Neural progenitor cell (in vitro differentiated cells): ENCODE measurements at regions not wholly inside any gene's neighbourhood (a gene's known extent, or its start where the extent isn't known, plus 50 kb on each side); places are given as distances from the start of the nearest gene placed in this dataset.

Experiments
- DNase-seq: peaks from one replicate; pipeline ENCODE4 v3.0.0-alpha.2; 2016; ENCODE audit warnings: low spot score
- H2AFZ ChIP-seq: fragments of 200-600 bp; sonication (generic); replicated peaks from 2 replicates; pipeline ENCODE4 v1.6.1; 2016; ENCODE audit warnings: antibody characterized with exemption
- H3F3A ChIP-seq: fragments of 200-600 bp; sonication (generic); 2 replicates; pipeline ENCODE4 v1.6.1; 2016; ENCODE audit warnings: antibody characterized with exemption, low read depth
- H3K27ac ChIP-seq: fragments of 200-600 bp; sonication (generic); 2 replicates; pipeline ENCODE4 v1.5.1; 2016; ENCODE audit warnings: mild to moderate bottlenecking
- H3K27me3 ChIP-seq: fragments of 200-600 bp; sonication (generic); 2 replicates; pipeline ENCODE4 v1.6.1; 2016; ENCODE audit warnings: mild to moderate bottlenecking, moderate library complexity
- H3K36me3 ChIP-seq: fragments of 200-600 bp; sonication (generic); 2 replicates; pipeline ENCODE4 v1.5.1; 2016
- H3K4me1 ChIP-seq: fragments of 200-600 bp; sonication (generic); 2 replicates; pipeline ENCODE4 v1.6.1; 2016; ENCODE audit warnings: mixed run types
- H3K4me2 ChIP-seq: fragments of 200-600 bp; sonication (generic); 2 replicates; pipeline ENCODE4 v1.6.1; 2016
- H3K4me3 ChIP-seq: fragments of 200-600 bp; sonication (generic); 2 replicates; pipeline ENCODE4 v1.5.1; 2016
- H3K79me2 ChIP-seq: fragments of 200-600 bp; sonication (generic); 2 replicates; pipeline ENCODE4 v1.6.1; 2016; ENCODE audit warnings: low read depth
- H3K9ac ChIP-seq: fragments of 200-600 bp; sonication (generic); 2 replicates; pipeline ENCODE4 v1.6.1; 2016
- H3K9me3 ChIP-seq: fragments of 200-600 bp; sonication (generic); 2 replicates; pipeline ENCODE4 v1.5.1; 2016; ENCODE audit warnings: low read depth
- H4K20me1 ChIP-seq: fragments of 200-600 bp; sonication (generic); 2 replicates; pipeline ENCODE4 v1.6.1; 2016; ENCODE audit warnings: low read depth
- H3K27ac Mint-ChIP-seq: 3 replicates; pipeline ENCODE4 v1.8.0; 2021; ENCODE audit warnings: mixed read lengths
- H3K27me3 Mint-ChIP-seq: 2 replicates; pipeline ENCODE4 v1.8.0; 2022; ENCODE audit warnings: low read depth, mild to moderate bottlenecking, inconsistent platforms, moderate library complexity, mixed read lengths; ENCODE audit not compliant: insufficient read depth
- H3K36me3 Mint-ChIP-seq: 3 replicates; pipeline ENCODE4 v1.8.0; 2021; ENCODE audit warnings: mixed read lengths
- H3K4me1 Mint-ChIP-seq: 3 replicates; pipeline ENCODE4 v1.8.0; 2021; ENCODE audit warnings: mixed read lengths
- H3K4me3 Mint-ChIP-seq: 3 replicates; pipeline ENCODE4 v1.8.0; 2021; ENCODE audit warnings: mild to moderate bottlenecking, moderate library complexity, mixed read lengths
- H3K9me3 Mint-ChIP-seq: 3 replicates; pipeline ENCODE4 v1.8.0; 2020; ENCODE audit warnings: mixed read lengths
- EZH2 ChIP-seq: fragments of 200-600 bp; sonication (generic); IDR thresholded peaks from 2 replicates; pipeline ENCODE4 v1.6.1; 2017; ENCODE audit warnings: antibody characterized with exemption, mild to moderate bottlenecking, moderate library complexity
- EZH2phosphoT487 ChIP-seq: fragments of 200-600 bp; sonication (generic); IDR thresholded peaks from 2 replicates; pipeline ENCODE4 v1.6.1; 2017; ENCODE audit warnings: antibody characterized with exemption
- TF ChIP-seq, protein P1 (sequence below): fragments of 200-600 bp; sonication (generic); IDR thresholded peaks from 2 replicates; pipeline ENCODE4 v1.5.1; 2017; ENCODE audit warnings: antibody characterized with exemption, mild to moderate bottlenecking

GRCh38 chr3:145898487-145898886 lies 262.5 kb downstream of the PLOD2 start:
- Histone ChIP-seq H3K4me2 (no peak overlapping the region), H3K27ac (no peak overlapping the region), H3K27me3 (no peaks in the 10 kb centered on the region), H3K9me3 (no peaks in the 10 kb centered on the region), H3F3A (no peaks in the 10 kb centered on the region), H4K20me1 (no peaks in the 10 kb centered on the region), H3K79me2 (no peaks in the 10 kb centered on the region), H2AFZ (peak overlapping the region; percentile 47), H3K4me3 (no peak overlapping the region), H3K36me3 (no peaks in the 10 kb centered on the region), H3K9ac (no peak overlapping the region), H3K4me1 (peaks cover 5% of the 10 kb centered on the region)
- H3K36me3 Mint-ChIP-seq, result no peaks in the 10 kb centered on the region
- TF ChIP-seq EZH2phosphoT487 (no peak), EZH2 (no peak)
- TF ChIP-seq, protein P1, sequence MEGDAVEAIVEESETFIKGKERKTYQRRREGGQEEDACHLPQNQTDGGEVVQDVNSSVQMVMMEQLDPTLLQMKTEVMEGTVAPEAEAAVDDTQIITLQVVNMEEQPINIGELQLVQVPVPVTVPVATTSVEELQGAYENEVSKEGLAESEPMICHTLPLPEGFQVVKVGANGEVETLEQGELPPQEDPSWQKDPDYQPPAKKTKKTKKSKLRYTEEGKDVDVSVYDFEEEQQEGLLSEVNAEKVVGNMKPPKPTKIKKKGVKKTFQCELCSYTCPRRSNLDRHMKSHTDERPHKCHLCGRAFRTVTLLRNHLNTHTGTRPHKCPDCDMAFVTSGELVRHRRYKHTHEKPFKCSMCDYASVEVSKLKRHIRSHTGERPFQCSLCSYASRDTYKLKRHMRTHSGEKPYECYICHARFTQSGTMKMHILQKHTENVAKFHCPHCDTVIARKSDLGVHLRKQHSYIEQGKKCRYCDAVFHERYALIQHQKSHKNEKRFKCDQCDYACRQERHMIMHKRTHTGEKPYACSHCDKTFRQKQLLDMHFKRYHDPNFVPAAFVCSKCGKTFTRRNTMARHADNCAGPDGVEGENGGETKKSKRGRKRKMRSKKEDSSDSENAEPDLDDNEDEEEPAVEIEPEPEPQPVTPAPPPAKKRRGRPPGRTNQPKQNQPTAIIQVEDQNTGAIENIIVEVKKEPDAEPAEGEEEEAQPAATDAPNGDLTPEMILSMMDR, result no peak
- H3K4me3 Mint-ChIP-seq, result no peak overlapping the region
- no peaks in the 10 kb centered on the region for H3K27me3 Mint-ChIP-seq
- no peaks in the 10 kb centered on the region for H3K9me3 Mint-ChIP-seq
- H3K4me1 Mint-ChIP-seq, result peaks cover 11% of the 10 kb centered on the region
- DNase-seq, result no peak
- no peak overlapping the region for H3K27ac Mint-ChIP-seq

DNA sequence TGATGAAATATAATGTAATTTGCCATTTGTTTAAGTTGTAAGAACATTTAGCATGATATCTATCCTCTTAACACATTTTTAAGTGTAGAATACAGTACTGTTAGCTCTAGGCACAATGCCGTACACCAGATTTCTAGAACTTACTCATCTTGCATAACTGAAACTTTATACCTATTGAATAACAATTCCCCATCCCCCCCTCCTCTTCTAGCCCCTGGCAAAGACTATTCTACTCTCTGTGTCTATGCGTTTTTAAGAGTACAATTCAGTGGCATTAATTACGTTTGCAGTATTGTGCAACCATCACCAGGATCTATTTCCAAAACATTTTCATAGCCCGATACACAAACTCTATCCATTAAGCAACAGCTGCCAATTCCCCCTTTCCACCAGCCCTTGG lies 261.7 kb downstream of the PLOD2 start:
- TF ChIP-seq EZH2phosphoT487 (no peak), EZH2 (no peak)
- TF ChIP-seq, protein P1, result no peak
- no peaks in the 10 kb centered on the region for H3K36me3 Mint-ChIP-seq
- no peaks in the 10 kb centered on the region for H3K9me3 ChIP-seq
- H3K4me2 ChIP-seq, result no peak overlapping the region
- no peak overlapping the region for H3K9ac ChIP-seq
- no peaks in the 10 kb centered on the region for H3K79me2 ChIP-seq
- no peaks in the 10 kb centered on the region for H3K27me3 ChIP-seq
- H3K4me3 ChIP-seq, result no peak overlapping the region
- no peaks in the 10 kb centered on the region for H3K36me3 ChIP-seq
- no peaks in the 10 kb centered on the region for H4K20me1 ChIP-seq
- no peaks in the 10 kb centered on the region for H3K9me3 Mint-ChIP-seq
- no peak overlapping the region for H3K4me3 Mint-ChIP-seq
- H3K27me3 Mint-ChIP-seq, result no peaks in the 10 kb centered on the region
- H3K27ac Mint-ChIP-seq, result no peak overlapping the region
- no peak overlapping the region for H2AFZ ChIP-seq
- DNase-seq, result no peak
- H3K27ac ChIP-seq, result no peak overlapping the region
- H3F3A ChIP-seq, result no peaks in the 10 kb centered on the region
- H3K4me1 ChIP-seq, result no peaks in the 10 kb centered on the region
- H3K4me1 Mint-ChIP-seq, result peaks cover 7% of the 10 kb centered on the region

GRCh38 chr3:145900056-145900829 lies 260.7 kb downstream of the PLOD2 start:
- Histone ChIP-seq H3K36me3 (no peaks in the 10 kb centered on the region), H2AFZ (peak overlapping the region; percentile 20), H3K9me3 (no peaks in the 10 kb centered on the region), H3F3A (no peaks in the 10 kb centered on the region), H3K27ac (no peak overlapping the region), H3K4me3 (no peak overlapping the region), H3K4me2 (no peak overlapping the region), H4K20me1 (no peaks in the 10 kb centered on the region), H3K79me2 (no peaks in the 10 kb centered on the region), H3K4me1 (no peaks in the 10 kb centered on the region), H3K27me3 (no peaks in the 10 kb centered on the region), H3K9ac (no peak overlapping the region)
- Mint-ChIP-seq H3K36me3 (no peaks in the 10 kb centered on the region), H3K27me3 (no peaks in the 10 kb centered on the region), H3K4me1 (peaks cover 7% of the 10 kb centered on the region), H3K4me3 (no peak overlapping the region), H3K27ac (no peak overlapping the region), H3K9me3 (no peaks in the 10 kb centered on the region)
- TF ChIP-seq EZH2phosphoT487 (no peak), EZH2 (no peak)
- TF ChIP-seq, protein P1, result no peak
- DNase-seq, result no peak
